ENCODE measurements at regions not wholly inside any gene's neighbourhood (a gene's known extent, or its start where the extent isn't known, plus 50 kb on each side); places are given as distances from the start of the nearest gene placed in this dataset.

GRCh38 chr5:1961304-1961946, 78.7 kb upstream of the IRX4 start:
- TF ChIP-seq CTCF (IDR thresholded peaks at IDR 0.05 in 8 of 11, conservative IDR thresholded peaks at IDR 0.05 in 3 of 11), result no peak
- no peak for TF ChIP-seq POLR2A (IDR thresholded peaks at IDR 0.05)

Measured in spleen (tissue), 7 donors.